Stimulated activated CD4-positive, alpha-beta T cell treated with anti-CD3 and anti-CD28 coated beads, Interleukin-1b, Interleukin-23, amount 100 ng/mL, for 4 hours (primary cell): ENCODE measurements at regions not wholly inside any gene's neighbourhood (a gene's known extent, or its start where the extent isn't known, plus 50 kb on each side); places are given as distances from the start of the nearest gene placed in this dataset.

Experiments
- DNase-seq, 2 donors: peaks; one replicate each; pipeline ENCODE4 v3.0.0-alpha.2; 2020; ENCODE audit warnings: low read depth in 2 of 2

- DNase-seq: no peak
Measured at GRCh38 chr3:72492240-72492639, 356.0 kb downstream of the SHQ1 start.

- DNase-seq: no peak
Measured at GRCh38 chr3:72490688-72491435, 357.4 kb downstream of the SHQ1 start.

DNA sequence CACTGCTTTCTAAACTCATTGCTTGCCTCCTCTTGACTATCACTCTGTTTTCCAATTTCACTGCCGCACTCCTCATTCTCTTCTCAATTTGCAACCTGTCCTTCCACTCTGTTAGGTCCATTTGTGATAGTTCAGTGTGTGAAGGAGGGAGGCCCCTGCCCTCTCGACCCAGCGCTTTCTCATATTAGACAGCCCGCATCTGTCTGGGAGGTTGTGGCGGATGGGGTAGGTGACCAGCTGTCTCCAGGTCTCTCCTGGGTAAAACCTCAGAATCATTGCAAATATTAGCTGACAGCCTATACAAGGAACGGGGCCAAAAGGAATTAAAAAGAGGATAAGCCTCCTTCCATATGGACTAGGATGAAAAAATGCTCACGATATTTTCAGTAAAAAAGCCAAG, 358.3 kb downstream of the SHQ1 start:
- DNase-seq: no peak

- DNase-seq: no peak
Measured at GRCh38 chr3:72488738-72489035, 359.6 kb downstream of the SHQ1 start.

DNA sequence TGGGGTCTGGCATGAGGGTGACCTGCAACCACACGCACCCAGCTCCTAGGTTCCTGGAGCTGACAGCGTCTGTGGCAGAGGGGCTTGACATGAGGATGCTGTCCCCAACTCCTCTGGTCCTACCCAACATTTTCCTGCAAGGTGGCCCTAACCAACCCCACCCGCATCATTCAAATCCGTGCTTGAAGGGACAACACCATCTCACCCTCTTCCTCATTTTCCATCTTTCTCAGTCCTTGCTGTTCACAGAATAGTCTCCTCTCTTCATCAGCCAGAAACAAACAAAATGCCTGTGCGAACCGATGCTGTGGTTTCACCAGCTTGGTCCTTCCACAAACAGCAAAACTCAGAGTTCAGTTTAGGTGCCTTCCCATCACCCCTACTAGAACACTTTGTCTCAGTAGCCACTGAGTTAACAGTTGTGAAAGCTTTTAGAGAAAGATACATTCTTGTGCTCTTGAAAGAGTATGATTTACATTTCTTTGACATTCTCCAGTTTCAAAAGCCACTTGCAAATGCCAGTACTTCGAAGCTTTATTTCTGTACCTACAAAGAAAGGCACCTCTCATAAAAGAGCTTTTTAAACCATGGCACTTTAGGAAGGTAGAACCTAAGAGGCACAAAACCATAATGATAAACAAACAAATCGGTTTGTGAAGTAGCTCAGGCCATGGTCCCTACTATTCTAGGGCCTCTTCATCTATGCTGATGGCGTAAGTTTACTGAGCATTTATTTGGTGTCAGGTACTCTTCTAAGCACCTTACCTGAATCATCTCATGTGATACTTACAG, 360.1 kb downstream of the SHQ1 start:
- no peak for DNase-seq

DNA sequence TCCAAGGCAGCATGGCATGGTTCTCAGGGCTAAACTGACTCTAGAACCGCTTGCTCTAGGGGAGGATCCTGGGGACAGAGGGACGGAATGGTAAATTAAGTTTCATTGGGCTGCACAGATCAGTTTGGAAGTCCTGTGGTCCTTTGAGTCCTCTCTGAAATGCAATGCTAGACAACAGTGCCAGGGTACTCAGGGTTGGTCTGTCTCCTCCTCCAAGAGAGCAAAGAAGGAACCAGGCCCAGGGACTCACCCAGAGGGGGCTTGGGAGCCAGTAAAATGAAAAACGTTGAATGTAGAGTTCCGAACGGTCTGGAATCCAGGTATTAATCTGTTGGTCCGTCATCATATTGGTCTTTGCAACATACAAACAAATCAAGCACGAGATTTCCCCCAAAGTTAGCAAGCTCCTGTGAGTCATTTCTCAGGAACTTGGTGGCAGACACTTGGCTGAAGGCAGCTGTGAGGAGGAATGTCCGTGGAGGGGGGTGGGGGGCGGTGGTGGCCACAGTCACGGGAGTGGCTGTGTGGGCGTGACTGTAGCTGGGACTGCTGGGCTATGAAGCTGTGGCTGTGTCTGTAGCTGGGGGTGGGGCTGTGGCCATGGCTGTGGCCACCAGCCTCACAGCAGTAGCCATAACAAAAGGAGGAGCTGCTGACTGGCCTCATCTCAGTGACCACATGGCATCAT, 361.0 kb downstream of the SHQ1 start:
- peak in 1 of 2 donors; percentile 30 for DNase-seq

DNA sequence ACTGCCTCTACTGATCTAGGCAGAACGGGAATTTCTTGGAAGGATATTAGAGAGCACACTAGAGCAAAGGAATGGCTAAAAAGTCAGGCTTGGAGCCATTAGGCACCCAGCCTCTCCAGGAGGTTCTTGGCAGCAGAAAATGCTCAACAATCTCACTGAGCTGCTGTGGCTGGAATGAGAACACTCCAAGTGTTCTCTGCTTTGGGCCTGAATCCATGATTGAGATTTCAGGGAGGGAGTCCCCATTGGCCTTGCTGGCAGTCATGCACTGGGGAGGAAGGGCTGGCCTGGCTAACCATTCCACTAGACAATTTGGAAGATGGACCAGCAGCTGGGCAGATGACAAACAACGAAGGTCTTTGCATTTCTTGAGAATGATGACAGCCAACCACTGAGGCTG, 362.6 kb downstream of the SHQ1 start:
- no peak for DNase-seq

DNA sequence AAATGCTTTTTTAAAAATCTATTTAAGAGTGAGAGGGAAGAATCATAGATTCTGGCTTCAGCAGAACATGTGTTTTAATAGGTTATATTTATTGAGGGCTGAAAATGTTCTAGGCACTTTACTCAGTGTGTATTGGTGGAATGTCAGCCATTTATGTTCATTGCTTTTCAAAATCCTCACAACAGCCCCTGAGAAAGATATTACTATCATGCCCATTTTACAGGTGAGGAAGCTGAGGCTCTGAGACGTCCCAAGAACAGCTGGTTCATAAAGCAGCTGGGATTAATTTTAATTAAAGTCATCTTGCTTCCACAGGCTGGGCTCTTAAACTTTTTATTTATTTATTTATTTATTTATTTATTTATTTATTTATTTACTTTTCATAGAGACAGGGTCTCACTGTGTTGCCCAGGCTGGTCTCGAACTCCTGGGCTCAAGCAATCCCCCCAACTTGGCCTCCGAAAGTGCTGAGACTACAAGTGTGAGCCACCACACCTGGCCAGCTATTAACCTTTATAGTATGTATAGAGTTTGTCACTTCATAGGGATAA, 364.6 kb downstream of the SHQ1 start:
- no peak for DNase-seq

GRCh38 chr3:72482589-72483321, 365.5 kb downstream of the SHQ1 start:
- DNase-seq: peak; percentile 68 to 76

DNA sequence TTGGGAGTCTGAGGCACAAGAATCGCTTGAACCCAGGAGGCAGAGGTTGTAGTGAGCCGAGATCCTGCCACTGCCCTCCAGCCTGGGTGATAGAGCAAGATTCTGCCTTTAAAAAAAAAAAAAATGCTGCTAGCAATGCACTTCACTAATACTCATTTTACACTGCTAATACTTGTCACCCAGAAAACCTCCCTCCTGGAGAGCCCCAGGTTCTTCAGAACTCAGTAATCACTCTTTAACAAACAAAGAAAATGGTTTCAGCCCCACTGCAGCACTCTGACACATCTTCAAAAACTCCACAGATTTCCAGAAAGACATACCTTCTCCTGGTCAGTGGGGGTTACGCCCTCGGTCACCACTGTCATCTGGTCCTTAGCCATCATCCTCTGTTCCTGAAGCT, 366.7 kb downstream of the SHQ1 start:
- no peak for DNase-seq

GRCh38 chr3:72480366-72480765, 367.9 kb downstream of the SHQ1 start:
- no peak for DNase-seq

- DNase-seq: no peak
Measured at GRCh38 chr3:72479651-72480215, 368.5 kb downstream of the SHQ1 start.

DNA sequence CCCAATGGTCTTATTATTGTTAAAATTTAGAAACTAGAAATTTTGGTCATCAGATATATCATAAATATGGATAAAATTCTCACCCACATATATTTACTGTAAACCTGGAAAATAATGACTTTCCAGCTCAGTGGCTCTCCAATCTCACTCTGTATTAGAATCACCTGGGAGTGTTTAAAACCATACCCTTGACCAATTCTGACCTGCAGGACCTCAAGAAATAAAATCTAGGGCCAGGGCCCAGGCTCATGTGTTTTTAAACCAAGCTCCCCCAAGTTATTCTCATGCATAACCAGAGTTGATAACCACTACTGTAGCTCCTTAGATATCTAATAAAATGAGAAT, 372.1 kb downstream of the SHQ1 start:
- DNase-seq: no peak

DNA sequence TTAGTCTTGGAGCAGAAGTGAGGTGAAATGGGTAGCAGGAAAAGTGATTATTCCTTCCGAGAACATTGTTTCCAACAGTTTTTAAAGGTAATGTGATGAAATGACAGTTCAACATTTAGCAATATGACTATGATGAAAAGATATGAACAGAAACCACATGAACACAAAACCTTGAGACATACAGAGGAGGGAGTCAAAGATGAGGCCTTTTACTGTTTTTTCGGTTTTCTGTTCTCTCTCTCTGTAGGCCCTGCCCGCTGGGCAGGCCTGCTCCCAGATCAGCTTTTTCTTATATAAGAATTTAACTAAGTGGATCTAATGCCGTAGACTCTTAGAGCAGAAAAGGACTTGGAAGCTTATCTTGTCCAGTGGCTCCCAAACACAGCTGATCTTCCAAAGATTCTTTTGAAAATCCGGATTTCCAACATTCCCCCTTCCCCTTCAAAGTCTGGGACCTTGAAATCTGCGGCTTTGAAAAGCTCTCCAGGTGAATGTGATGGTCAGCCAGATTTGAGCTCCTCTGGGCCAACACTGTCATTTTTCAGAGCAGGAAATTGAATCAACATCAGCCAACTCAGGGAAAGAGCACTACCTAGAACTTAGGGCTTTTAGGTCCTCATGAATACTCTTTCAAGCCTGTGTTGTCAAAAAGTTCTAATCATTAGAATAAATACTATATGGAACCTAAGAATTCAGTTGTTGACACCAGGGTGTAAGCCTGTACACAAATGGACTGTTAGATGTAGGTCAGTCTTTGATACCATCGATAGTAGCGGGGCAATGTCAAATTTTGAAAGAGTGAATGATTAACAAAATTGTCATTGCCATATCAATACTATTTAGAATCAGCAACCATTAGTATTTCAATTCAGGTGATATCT, 372.7 kb downstream of the SHQ1 start:
- no peak for DNase-seq

GRCh38 chr3:72474775-72475174, 373.5 kb downstream of the SHQ1 start:
- DNase-seq: no peak

GRCh38 chr3:72473156-72473555, 375.1 kb downstream of the SHQ1 start:
- no peak for DNase-seq

GRCh38 chr3:72470904-72471417, 377.3 kb downstream of the SHQ1 start:
- no peak for DNase-seq

DNA sequence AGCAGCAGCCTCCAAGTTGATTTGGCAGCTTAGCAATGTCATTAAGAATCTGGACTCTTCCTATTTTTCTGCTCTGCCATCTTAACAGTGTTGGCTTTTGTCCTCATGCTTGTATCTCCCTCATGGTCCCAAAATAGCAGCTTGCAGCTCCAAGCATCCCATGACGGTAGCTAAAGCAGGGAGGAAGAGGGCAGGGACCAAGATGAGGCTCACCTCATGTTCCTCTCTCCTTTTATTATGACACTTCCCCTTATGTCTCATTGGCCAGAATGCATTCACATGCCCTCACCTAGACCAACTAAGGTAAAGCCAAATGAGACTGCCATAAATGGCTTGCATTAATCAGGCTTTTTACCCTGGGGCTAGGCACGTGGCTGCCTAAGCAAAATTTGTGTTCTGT, 382.4 kb downstream of the SHQ1 start:
- DNase-seq: no peak

DNA sequence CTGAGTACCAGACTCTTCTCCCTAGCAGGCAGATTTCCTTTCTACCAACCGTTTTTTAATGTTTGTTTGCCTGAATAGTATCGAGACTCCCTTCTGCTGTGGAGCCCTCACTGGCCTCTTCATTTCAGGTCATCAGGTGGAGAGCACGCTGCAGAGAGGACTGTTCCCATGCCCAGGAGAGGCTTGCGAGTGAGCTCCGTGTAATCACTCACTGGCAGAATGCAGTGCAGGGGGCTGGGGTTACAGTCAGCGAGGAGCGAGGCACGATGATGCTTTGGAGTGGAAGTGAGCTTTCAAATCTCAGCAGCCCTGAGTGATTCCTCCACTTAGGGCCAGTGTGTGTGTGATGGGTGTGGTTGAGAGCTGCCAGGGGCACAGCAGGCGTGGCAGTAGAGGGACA, 385.2 kb downstream of the SHQ1 start:
- no peak for DNase-seq

GRCh38 chr3:72462595-72463011, 385.6 kb downstream of the SHQ1 start:
- no peak for DNase-seq
